Nucleus accumbens (tissue), 56 donors: ENCODE measurements at regions not wholly inside any gene's neighbourhood (a gene's known extent, or its start where the extent isn't known, plus 50 kb on each side); places are given as distances from the start of the nearest gene placed in this dataset.

Experiments used
- DNase-seq, 56 donors: peaks; one replicate each; lab custom pipeline; 2025; lab: John Stamatoyannopoulos, UW

GRCh38 chr16:55954906-55955305, 79.7 kb upstream of the CES5A start:
- DNase-seq = no peak

GRCh38 chr16:55949518-55949917, 74.3 kb upstream of the CES5A start:
- no peak for DNase-seq

- no peak for DNase-seq
Observed at GRCh38 chr16:55948230-55948629, 73.1 kb upstream of the CES5A start.

GRCh38 chr16:55947366-55947765, 72.2 kb upstream of the CES5A start:
- no peak for DNase-seq

DNA sequence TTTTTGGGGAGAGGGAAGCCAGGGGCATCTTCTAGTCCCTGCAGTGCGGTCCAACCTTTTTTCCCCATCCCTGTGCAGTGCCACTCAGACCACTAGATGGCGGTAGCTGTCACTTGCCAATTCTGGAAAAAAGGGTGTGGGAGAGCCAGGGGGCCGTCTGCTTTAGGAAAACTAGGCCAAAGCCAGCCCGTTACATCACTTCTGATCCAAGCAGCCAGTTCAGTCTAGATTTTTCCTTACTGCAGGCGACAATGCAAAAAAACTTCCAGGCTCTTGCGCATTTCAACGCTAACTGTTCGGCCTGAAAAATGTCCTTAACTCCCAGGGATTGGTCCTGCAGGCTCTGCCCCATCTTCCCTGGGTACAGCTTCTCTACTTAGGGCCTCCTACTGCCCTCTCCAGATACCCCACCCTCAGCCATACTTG, 69.2 kb upstream of the CES5A start:
- DNase-seq = peak in 52 of 56 donors; percentile 4 to 85 (median 66)

- DNase-seq = no peak
Observed at GRCh38 chr16:55943267-55943666, 68.1 kb upstream of the CES5A start.

DNA sequence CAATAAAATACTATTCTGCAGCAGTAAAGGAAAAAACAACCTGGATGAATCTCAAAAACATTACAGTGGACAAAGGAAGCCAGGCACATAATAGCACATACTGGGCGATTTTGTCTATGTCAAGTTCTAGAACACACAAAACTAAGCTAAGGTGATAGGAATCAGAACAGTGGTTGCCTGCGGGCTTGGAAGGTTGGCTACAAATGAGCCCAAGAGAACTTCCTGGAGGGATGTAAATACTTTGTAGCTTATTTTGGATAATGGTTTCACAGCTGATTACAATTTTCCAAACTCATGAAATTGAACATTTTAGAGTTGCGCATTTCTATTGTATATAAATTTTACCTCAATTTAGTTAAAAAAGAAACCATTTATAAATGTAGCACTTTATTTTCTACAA, 67.6 kb upstream of the CES5A start:
- DNase-seq = no peak

GRCh38 chr16:55941552-55941951, 66.4 kb upstream of the CES5A start:
- no peak for DNase-seq

- DNase-seq = no peak
Observed at GRCh38 chr16:55938126-55938525, 63.0 kb upstream of the CES5A start.

GRCh38 chr16:55933038-55933437, 57.9 kb upstream of the CES5A start:
- DNase-seq = no peak

- no peak for DNase-seq
Observed at GRCh38 chr16:55930036-55930435, 54.9 kb upstream of the CES5A start.

- DNase-seq = no peak
Observed at GRCh38 chr16:55929181-55929580, 54.0 kb upstream of the CES5A start.

- no peak for DNase-seq
Observed at GRCh38 chr16:55925242-55925641, 50.1 kb upstream of the CES5A start.
